Fibroblast of lung (primary cell): ENCODE measurements at regions not wholly inside any gene's neighbourhood (a gene's known extent, or its start where the extent isn't known, plus 50 kb on each side); places are given as distances from the start of the nearest gene placed in this dataset.
"Not testable (repeated sequence)": the region's sequence is repeated elsewhere in the genome, so short reads cannot be mapped to it uniquely, and the experiment has no call there.

Experiments used
- DNase-seq, 2 donors: peaks; one replicate each; pipeline versions ENCODE4 v3.0.0 to v3.0.0-alpha.2; 2010; ENCODE audit warnings: low read depth in 2 of 2
- H2AFZ ChIP-seq: 2 replicates; pipeline ENCODE4 v1.5.1; 2012; ENCODE audit warnings: low read length, control low read depth, inconsistent platforms
- H3K27ac ChIP-seq: 2 replicates; pipeline ENCODE4 v1.5.1; 2011; ENCODE audit warnings: low read length, control low read depth; ENCODE audit not compliant: insufficient read depth
- H3K27me3 ChIP-seq: 2 replicates; pipeline ENCODE4 v1.5.1; 2011; ENCODE audit warnings: mild to moderate bottlenecking, low read length; ENCODE audit not compliant: control insufficient read depth, insufficient read depth
- H3K36me3 ChIP-seq: 2 replicates; pipeline ENCODE4 v1.5.1; 2011; ENCODE audit warnings: low read length; ENCODE audit not compliant: control insufficient read depth, insufficient read depth
- H3K4me1 ChIP-seq: 2 replicates; pipeline ENCODE4 v1.5.1; 2011; ENCODE audit warnings: low read length; ENCODE audit not compliant: control insufficient read depth, insufficient read depth; ENCODE audit errors: extremely low read depth
- H3K4me2 ChIP-seq: 2 replicates; pipeline ENCODE4 v1.5.1; 2011; ENCODE audit warnings: low read length, control low read depth; ENCODE audit not compliant: insufficient read depth; ENCODE audit errors: extremely low read depth
- H3K4me3 ChIP-seq, 4 experiments: fragments of 200-600 bp in 1 of 4; sonication (generic) in 1 of 4; replicated peaks in 1 of 4; 2 replicates each; pipeline ENCODE4 v1.5.1; 2011 to 2016; ENCODE audit warnings: low read length in 4 of 4, low read depth in 3 of 4, mild to moderate bottlenecking in 3 of 4, control low read depth in 2 of 4, inconsistent platforms in 1 of 4, mixed read lengths in 1 of 4; ENCODE audit not compliant: insufficient read depth in 1 of 4; ENCODE audit errors: control extremely low read depth in 1 of 4
- H3K79me2 ChIP-seq: 2 replicates; pipeline ENCODE4 v1.5.1; 2012; ENCODE audit warnings: mild to moderate bottlenecking, low read length, inconsistent platforms; ENCODE audit not compliant: control insufficient read depth, insufficient read depth
- H3K9ac ChIP-seq: 2 replicates; pipeline ENCODE4 v1.5.1; 2011; ENCODE audit warnings: mild to moderate bottlenecking, low read length, control low read depth; ENCODE audit not compliant: insufficient read depth
- H3K9me3 ChIP-seq: 2 replicates; pipeline ENCODE4 v1.5.1; 2012; ENCODE audit warnings: low read depth, low read length; ENCODE audit not compliant: control insufficient read depth, insufficient read depth
- H4K20me1 ChIP-seq: 2 replicates; pipeline ENCODE4 v1.5.1; 2011; ENCODE audit warnings: low read length; ENCODE audit not compliant: control insufficient read depth, insufficient read depth; ENCODE audit errors: extremely low read depth
- CTCF ChIP-seq, 2 donors: IDR thresholded peaks in 1 of 2; conservative IDR thresholded peaks in 1 of 2; 1 replicate in 1 of 2; 2 replicates in 1 of 2; pipeline ENCODE4 v1.5.1; 2011 to 2012; ENCODE audit warnings: low read length in 2 of 2, control low read depth in 1 of 2, inconsistent platforms in 1 of 2, low read depth in 1 of 2, mild to moderate bottlenecking in 1 of 2
- EZH2 ChIP-seq: IDR thresholded peaks from 2 replicates; pipeline ENCODE4 v1.5.1; 2012; ENCODE audit warnings: low read length, control low read depth, mild to moderate bottlenecking; ENCODE audit errors: missing control alignments

GRCh38 chr3:4084271-4084670, 218.9 kb upstream of the SETMAR start:
- no peak for DNase-seq
- Histone ChIP-seq H3K4me2 (no peak overlapping the region), H3K9ac (no peak overlapping the region), H2AFZ (no peak overlapping the region), H3K27ac (no peak overlapping the region), H3K4me3 (no peak overlapping the region), H3K79me2 (no peaks in the 10 kb centered on the region), H3K9me3 (no peaks in the 10 kb centered on the region), H3K4me1 (no peaks in the 10 kb centered on the region), H3K36me3 (no peaks in the 10 kb centered on the region), H4K20me1 (no peaks in the 10 kb centered on the region), H3K27me3 (no peaks in the 10 kb centered on the region)
- TF ChIP-seq EZH2 (no peak), CTCF (conservative IDR thresholded peaks at IDR 0.05 in 1 of 2, IDR thresholded peaks at IDR 0.05 in 1 of 2; ENCODE audit: low read depth in 1 of 2, low read length in 2 of 2) (no peak)

GRCh38 chr3:4086662-4087061, 216.5 kb upstream of the SETMAR start:
- not testable (repeated sequence) for DNase-seq, H3K4me3 ChIP-seq, H3K9me3 ChIP-seq, H3K4me1 ChIP-seq, H2AFZ ChIP-seq, H3K79me2 ChIP-seq, H3K27ac ChIP-seq, H3K36me3 ChIP-seq, H3K9ac ChIP-seq, H3K27me3 ChIP-seq, H4K20me1 ChIP-seq, H3K4me2 ChIP-seq

GRCh38 chr3:4091786-4092185, 211.4 kb upstream of the SETMAR start:
- H3K36me3 ChIP-seq, result no peaks in the 10 kb centered on the region

More at GRCh38 chr3:4091786-4092185, 211.4 kb upstream of the SETMAR start:
- H4K20me1 ChIP-seq, result no peaks in the 10 kb centered on the region
- no peak overlapping the region for H3K4me2 ChIP-seq
- no peaks in the 10 kb centered on the region for H3K4me1 ChIP-seq
- no peak overlapping the region for H3K27ac ChIP-seq
- H3K27me3 ChIP-seq, result no peaks in the 10 kb centered on the region
- H2AFZ ChIP-seq, result no peak overlapping the region
- no peak for DNase-seq
- TF ChIP-seq EZH2, result no peak
- no peak for TF ChIP-seq CTCF (conservative IDR thresholded peaks at IDR 0.05 in 1 of 2, IDR thresholded peaks at IDR 0.05 in 1 of 2; ENCODE audit: low read depth in 1 of 2, low read length in 2 of 2)
- no peaks in the 10 kb centered on the region for H3K9me3 ChIP-seq
- H3K79me2 ChIP-seq, result no peaks in the 10 kb centered on the region
- H3K9ac ChIP-seq, result no peak overlapping the region
- no peak overlapping the region for H3K4me3 ChIP-seq
